ENCODE measurements at regions not wholly inside any gene's neighbourhood (a gene's known extent, or its start where the extent isn't known, plus 50 kb on each side); places are given as distances from the start of the nearest gene placed in this dataset.
"Not testable (repeated sequence)": the region's sequence is repeated elsewhere in the genome, so short reads cannot be mapped to it uniquely, and the experiment has no call there.

DNA sequence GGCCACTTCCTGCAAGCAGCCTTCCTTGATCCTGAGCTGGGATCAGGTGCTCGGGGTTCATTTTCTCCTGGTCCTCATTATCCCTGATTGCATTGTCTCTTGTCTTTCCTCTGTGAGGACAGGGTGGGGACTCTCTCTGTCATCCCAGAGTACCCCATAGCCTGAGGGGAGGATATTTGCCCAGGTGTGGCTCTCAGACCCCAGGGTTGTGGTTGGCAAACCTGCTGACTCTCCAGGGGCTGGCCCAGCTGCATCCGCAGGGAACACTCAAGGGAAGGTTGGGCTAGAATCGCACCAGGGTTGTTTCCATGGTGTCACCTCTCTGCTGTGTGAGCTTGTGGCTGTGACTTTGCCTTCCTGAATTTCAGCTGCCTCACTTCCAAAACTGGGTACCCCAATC lies 276.8 kb upstream of the C1orf174 start:
- H3K4me3 ChIP-seq (replicated peaks; ENCODE audit: low read depth, low read length), result no peak overlapping the region
- TF ChIP-seq, protein P1, sequence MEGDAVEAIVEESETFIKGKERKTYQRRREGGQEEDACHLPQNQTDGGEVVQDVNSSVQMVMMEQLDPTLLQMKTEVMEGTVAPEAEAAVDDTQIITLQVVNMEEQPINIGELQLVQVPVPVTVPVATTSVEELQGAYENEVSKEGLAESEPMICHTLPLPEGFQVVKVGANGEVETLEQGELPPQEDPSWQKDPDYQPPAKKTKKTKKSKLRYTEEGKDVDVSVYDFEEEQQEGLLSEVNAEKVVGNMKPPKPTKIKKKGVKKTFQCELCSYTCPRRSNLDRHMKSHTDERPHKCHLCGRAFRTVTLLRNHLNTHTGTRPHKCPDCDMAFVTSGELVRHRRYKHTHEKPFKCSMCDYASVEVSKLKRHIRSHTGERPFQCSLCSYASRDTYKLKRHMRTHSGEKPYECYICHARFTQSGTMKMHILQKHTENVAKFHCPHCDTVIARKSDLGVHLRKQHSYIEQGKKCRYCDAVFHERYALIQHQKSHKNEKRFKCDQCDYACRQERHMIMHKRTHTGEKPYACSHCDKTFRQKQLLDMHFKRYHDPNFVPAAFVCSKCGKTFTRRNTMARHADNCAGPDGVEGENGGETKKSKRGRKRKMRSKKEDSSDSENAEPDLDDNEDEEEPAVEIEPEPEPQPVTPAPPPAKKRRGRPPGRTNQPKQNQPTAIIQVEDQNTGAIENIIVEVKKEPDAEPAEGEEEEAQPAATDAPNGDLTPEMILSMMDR (IDR thresholded peaks at IDR 0.05; ENCODE audit: low read depth, low read length, missing control alignments), result no peak
- no peak for DNase-seq (ENCODE audit: extremely low read depth, low read depth)

DNA sequence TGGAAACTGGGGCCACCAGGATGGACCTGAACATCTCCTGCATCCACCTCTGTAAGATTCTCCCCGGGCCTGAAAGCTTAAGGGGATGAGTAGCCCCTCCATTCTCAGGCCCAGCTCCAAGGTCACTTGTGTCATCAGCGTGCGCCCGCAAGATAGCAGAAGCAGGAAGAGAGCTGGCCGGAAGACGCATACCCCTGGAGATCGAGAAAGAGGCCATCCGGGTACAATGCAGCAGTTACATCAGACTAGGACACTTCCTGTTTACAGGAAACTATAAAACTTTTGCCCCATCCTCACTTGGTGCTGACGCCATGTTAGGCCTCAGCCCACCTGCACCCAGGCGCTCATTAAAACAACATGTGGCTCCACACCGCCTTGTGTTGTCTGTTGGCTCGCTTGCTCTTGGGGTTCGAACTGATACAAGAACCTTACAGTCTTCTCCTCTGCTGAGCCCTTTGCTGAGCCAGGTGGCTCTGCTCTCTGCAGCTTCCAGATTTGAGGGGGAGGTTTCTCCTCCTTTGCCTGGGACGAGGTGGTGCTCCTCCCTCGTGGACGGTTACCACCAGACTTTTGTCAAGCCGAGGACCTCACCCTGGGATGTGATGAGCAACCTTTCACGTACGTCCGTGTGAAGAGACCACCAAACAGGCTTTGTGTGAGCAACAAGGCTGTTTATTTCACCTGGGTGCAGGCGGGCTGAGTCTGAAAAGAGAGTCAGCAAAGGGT lies 277.5 kb upstream of the C1orf174 start:
- TF ChIP-seq, protein P1 (IDR thresholded peaks at IDR 0.05; ENCODE audit: low read depth, low read length, missing control alignments), result no peak
- H3K4me3 ChIP-seq (replicated peaks; ENCODE audit: low read depth, low read length), result no peak overlapping the region
- no peak for DNase-seq (ENCODE audit: extremely low read depth, low read depth)

DNA sequence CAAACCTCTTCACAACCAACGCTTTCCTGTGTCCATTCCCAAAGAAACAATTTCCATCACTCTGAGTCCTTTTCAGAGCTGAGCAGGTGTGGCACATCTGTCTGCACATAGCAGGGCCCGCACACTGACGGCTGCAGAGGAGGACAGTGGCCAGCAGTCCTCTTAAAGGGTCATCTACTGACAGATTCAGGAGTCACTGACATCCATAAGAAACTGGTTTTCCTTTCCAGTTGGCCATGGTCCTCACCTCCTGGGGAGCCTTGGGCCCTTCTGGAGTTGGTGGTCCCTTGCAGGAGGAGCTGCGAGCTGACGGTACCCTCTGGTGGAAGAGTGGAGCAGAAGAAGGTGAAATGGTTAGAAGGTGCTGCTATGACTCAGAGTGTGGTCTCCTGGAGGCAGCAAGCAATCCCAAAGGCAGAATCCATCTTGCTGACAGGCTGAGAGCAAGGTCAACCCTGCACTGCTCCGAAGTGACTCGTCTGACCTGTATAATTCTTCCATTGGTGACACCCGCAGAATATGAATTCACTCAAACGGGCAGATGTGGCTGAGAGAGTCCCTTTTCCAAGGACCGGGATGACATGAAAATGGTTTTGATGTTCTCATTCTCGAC lies 278.5 kb upstream of the C1orf174 start:
- TF ChIP-seq, protein P1 (IDR thresholded peaks at IDR 0.05; ENCODE audit: low read depth, low read length, missing control alignments), result no peak
- H3K4me3 ChIP-seq (replicated peaks; ENCODE audit: low read depth, low read length), result no peak overlapping the region
- DNase-seq (ENCODE audit: extremely low read depth, low read depth), result no peak

DNA sequence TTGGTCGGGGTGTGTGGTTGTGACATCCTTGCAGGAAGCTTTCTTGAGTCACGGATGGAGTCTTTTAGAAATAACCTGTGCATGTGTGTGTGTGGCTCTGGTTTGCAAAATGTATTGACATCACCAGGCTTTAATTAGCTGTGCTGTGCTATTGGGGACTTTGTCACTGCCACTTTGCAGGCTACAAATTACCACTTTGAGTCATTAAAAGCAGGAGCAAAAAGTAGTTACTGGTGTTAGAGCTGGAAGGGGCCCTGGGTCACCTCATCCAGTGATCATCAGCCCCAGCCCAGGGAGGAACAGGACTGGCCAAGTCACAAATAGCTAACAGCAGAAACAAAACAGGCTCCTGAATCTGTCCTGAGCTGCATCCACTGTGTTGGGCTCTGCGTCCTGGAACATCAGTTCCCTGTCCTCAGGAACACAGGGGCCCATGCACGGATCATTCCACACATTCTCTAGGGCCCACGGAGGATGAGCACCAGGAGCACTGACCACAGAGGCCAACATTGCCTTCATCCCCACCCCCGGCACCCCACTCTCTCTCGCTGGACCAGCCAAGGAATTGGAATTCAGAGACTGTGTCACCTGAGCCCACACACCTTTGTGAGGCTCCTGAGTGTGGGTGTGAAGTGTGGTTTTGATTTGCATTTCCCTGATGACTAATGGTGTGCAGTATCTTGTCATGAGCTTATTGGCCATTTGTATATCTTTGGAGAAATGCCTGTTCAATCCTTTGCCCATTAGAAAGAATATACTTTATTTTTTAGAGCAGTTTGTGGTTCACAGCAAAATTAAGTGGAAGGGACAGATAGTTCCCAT lies 280.1 kb upstream of the C1orf174 start:
- no peak for DNase-seq (ENCODE audit: extremely low read depth, low read depth)
- TF ChIP-seq, protein P1 (IDR thresholded peaks at IDR 0.05; ENCODE audit: low read depth, low read length, missing control alignments), result no peak

DNA sequence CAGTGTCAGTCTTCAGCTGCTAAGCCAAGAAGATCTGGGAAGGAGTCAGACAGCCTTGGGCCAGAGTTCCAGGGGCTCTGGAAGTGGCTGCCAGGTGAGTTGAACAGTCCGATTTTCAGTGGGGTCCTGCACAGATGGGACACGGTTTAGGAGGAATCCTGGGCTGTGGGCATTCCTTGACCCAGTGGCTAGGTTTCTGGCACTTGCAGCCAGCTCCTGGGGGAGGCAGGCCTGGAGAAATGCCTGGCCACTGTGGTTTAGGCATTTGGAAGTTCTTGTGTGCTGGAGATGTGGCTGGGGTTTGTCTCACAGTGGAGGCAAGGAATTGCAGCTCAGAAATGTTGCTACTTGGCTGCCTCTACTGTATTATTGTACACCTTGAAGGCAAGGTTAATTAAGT lies 286.4 kb upstream of the C1orf174 start:
- H3K4me3 ChIP-seq (replicated peaks; ENCODE audit: low read depth, low read length); DNase-seq (ENCODE audit: extremely low read depth, low read depth): not testable (repeated sequence)

More for the DNA sequence above, 280.1 kb upstream of the C1orf174 start:
- H3K4me3 ChIP-seq (replicated peaks; ENCODE audit: low read depth, low read length), result no peak overlapping the region

DNA sequence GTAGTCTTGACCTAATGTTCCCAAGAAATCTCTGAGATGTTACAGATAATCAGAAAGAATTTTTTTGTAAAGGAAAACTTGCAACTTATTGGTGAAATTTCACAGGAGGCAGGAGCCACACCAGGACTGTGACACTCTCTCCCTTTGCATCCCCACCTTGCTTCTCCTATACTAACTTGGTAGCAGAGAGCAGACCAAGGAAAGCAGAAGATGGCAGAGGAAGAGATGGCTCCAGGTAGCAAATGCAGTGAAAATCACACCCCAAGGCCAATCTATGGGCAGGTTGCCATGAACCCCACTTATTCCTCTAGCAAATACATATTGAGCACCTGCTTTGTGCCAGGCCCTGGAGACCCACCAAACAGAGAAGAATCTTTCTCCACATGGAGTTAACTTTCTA lies 303.4 kb upstream of the C1orf174 start:
- TF ChIP-seq, protein P1 (IDR thresholded peaks at IDR 0.05; ENCODE audit: low read depth, low read length, missing control alignments), result no peak
- no peak overlapping the region for H3K4me3 ChIP-seq (replicated peaks; ENCODE audit: low read depth, low read length)
- no peak for DNase-seq (ENCODE audit: extremely low read depth, low read depth)

DNA sequence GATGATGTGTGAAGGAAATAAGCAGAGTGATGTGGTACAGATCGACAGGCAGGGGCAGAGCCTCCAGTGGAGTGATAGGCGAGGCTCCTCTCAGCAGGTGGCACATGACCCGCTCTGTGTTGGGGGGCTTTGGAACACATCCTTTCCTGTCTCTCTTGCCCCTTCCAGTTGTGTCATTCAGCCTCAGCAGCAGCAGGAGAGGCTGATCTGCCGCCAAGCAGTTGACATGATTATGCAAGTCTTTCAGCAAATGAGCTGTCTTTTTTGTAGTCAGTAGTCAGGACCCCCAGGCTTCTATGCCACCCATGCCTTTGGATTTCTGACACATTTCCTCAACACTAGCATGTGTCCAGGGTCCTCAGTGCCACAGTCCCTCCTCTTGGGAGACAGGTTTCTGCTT lies 307.1 kb upstream of the C1orf174 start:
- TF ChIP-seq, protein P1 (IDR thresholded peaks at IDR 0.05; ENCODE audit: low read depth, low read length, missing control alignments), result no peak

More for the DNA sequence above, 307.1 kb upstream of the C1orf174 start:
- no peak for DNase-seq (ENCODE audit: extremely low read depth, low read depth)
- H3K4me3 ChIP-seq (replicated peaks; ENCODE audit: low read depth, low read length), result no peak overlapping the region

Measured in HFF-Myc (cell line).